ENCODE measurements at regions not wholly inside any gene's neighbourhood (a gene's known extent, or its start where the extent isn't known, plus 50 kb on each side); places are given as distances from the start of the nearest gene placed in this dataset.

GRCh38 chr4:41880022-41880837 is 55.0 kb upstream of the TMEM33 start:
- intact Hi-C loops (cut with DNase I; ENCODE audit: low total_unique reads): loop anchor here (5.0 kb wide), 1 partner anchor 188 kb away; no protein-coding TSS in a partner anchor
- no peaks in the 10 kb centered on the region for H3K36me3 ChIP-seq (ENCODE audit: low read depth, missing control alignments)
- no peaks in the 10 kb centered on the region for H3K27me3 ChIP-seq
- H3K4me3 ChIP-seq: no peak overlapping the region
- TF ChIP-seq CTCF (IDR thresholded peaks at IDR 0.05): no peak
- TF ChIP-seq POLR2A (IDR thresholded peaks at IDR 0.05): no peak
- WGBS, 2 donors: 4 to 6% methylated on average over 20 to 42 of the region's 45 CpGs
- no peak overlapping the region for H3K27ac ChIP-seq
- no peaks in the 10 kb centered on the region for H3K9me3 ChIP-seq
- DNase-seq: no peak
- peaks cover 8% of the 10 kb centered on the region for H3K4me1 ChIP-seq

GRCh38 chr4:41879552-41879951 is 55.7 kb upstream of the TMEM33 start:
- intact Hi-C loops (cut with DNase I; ENCODE audit: low total_unique reads): no loop called here
- Histone ChIP-seq H3K9me3 (no peaks in the 10 kb centered on the region), H3K36me3 (ENCODE audit: low read depth, missing control alignments) (no peaks in the 10 kb centered on the region), H3K27ac (no peak overlapping the region), H3K4me1 (peaks cover 8% of the 10 kb centered on the region), H3K27me3 (no peaks in the 10 kb centered on the region), H3K4me3 (no peak overlapping the region)
- WGBS, 2 donors: 7 to 9% methylated on average over 12 of the region's 12 CpGs
- TF ChIP-seq POLR2A (IDR thresholded peaks at IDR 0.05) (no peak), CTCF (IDR thresholded peaks at IDR 0.05) (no peak)
- no peak for DNase-seq

- Histone ChIP-seq H3K4me1 (peaks cover 8% of the 10 kb centered on the region), H3K27ac (no peak overlapping the region), H3K36me3 (ENCODE audit: low read depth, missing control alignments) (no peaks in the 10 kb centered on the region), H3K4me3 (no peak overlapping the region), H3K27me3 (no peaks in the 10 kb centered on the region), H3K9me3 (no peaks in the 10 kb centered on the region)
- no peak for TF ChIP-seq POLR2A (IDR thresholded peaks at IDR 0.05)
- TF ChIP-seq CTCF (IDR thresholded peaks at IDR 0.05): no peak
- no peak for DNase-seq
- intact Hi-C loops (cut with DNase I; ENCODE audit: low total_unique reads): no loop called here
- WGBS, 2 donors: 4 to 7% methylated on average over 24 to 25 of the region's 25 CpGs
Measured at GRCh38 chr4:41878991-41879491, 56.2 kb upstream of the TMEM33 start.

- no peak for TF ChIP-seq CTCF (IDR thresholded peaks at IDR 0.05)
- no peak for TF ChIP-seq POLR2A (IDR thresholded peaks at IDR 0.05)
- H3K36me3 ChIP-seq (ENCODE audit: low read depth, missing control alignments): no peaks in the 10 kb centered on the region
- no peaks in the 10 kb centered on the region for H3K27me3 ChIP-seq
- H3K4me3 ChIP-seq: no peak overlapping the region
- peaks cover 8% of the 10 kb centered on the region for H3K4me1 ChIP-seq
- WGBS, 2 donors: 10 to 11% methylated on average over 19 to 41 of the region's 41 CpGs
- intact Hi-C loops (cut with DNase I; ENCODE audit: low total_unique reads): no loop called here
- no peak overlapping the region for H3K27ac ChIP-seq
- no peak for DNase-seq
- H3K9me3 ChIP-seq: no peaks in the 10 kb centered on the region
Measured at GRCh38 chr4:41878170-41878969, 56.9 kb upstream of the TMEM33 start.
